ENCODE measurements at regions not wholly inside any gene's neighbourhood (a gene's known extent, or its start where the extent isn't known, plus 50 kb on each side); places are given as distances from the start of the nearest gene placed in this dataset.

DNA sequence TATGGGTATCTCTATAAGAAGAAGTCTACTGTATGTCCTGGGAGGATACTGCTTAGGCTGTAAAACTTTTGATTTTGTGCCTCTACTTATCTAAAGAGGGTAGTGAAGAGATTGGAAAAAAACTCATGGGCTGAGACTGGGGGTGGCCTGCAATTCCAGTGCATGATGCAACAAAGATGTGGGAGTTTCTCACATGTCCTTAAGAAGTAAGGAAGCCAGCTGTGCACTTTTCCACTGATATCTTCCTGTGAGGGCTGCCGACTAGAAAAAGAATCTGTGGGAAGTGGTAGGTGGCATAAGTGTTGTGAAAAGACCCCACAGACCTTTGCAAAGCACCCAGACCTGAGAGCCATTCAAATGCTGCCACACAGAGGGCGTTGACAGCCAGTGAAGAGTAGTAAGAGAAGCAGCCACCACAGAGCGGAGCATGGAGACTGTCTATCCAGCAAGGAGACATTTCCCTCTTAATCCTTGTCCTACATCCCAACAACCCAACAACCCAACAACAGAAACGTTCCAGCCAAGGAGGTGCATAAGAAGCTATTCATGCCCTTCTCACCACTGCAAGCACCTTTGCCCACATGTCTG is 65.1 kb downstream of the PFDN4 start:
- no peak for DNase-seq (ENCODE audit: low spot score)

DNA sequence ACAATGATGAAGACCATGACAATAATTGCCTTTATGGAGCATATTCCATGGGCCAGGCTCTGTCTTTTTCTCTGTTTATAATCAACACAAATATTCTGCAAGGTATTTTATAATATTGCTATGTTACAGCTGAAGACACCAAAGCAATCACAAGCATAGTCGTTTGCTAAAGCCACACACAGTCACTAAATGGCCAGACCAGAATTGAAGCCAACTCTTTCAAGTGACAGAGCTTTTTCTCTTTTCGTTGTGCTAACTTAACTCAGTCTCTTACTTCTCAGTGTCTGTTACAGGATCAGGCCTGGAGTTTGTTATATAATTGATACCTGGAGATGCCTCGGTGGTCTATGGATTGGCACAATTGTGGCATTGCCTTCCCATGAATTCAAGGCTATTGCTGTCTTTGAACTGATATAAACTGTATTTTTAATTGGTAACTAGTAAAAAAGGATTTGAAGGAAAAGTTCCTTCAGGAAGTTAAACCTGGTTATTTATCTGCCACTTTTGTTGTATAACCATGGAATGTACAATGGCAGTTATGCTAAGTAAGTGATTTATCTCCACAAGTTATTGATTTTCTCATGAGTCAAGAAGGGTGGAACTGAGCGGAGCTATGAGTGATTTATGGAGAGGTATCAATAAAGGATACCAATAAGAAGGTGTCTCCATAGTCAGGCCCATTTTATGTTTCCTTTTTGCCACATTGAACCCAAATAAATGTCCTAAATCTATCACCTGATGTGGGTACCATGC is 67.6 kb downstream of the PFDN4 start:
- no peak for DNase-seq (ENCODE audit: low spot score)

DNA sequence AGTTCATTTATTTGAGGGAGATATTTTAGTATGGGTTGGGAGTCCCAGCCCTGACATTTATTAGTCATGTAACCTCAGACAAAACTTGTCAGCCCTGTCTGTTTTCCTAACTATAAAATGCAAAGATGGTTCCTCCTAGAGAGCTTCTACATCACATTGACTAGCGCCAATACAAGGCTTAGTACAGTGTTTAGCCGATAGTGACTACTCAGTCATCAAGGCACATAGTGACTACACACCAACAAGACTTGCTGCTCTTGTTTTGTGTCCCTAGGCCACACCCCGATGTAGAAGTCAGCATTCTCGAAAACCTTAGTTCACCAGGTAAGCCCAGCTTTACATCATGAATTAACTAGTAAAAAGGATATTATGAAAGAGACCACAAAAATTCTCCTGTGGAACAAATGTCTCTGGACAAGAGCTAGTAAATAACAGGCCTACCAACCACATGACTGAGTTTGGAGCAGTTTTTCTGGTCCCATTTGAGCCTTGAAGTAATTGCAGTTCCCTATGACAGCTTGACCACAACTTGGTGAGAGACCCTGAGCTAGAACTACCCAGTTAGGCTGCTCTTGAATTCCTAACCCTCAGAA is 68.8 kb downstream of the PFDN4 start:
- DNase-seq (ENCODE audit: low spot score): no peak

DNA sequence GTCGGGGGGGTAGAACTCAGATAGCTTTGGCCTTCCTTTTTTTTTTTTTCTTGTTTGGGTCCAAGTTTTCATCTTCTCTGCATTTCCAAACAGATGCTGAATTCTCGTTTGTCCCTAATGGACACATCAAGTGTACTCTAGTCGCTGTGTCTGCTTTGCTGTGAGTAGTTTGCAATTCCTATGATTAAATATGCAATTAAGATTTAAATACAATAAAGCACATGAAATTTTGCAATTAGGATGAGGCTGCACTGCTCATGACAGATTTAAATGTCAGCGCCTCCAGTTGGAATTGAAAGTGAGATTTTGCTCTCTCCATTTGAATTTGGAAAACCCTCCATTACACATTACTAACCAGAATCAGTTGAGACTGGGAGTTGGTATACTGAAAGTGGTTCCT is 70.4 kb downstream of the PFDN4 start:
- no peak for DNase-seq (ENCODE audit: low spot score)

DNA sequence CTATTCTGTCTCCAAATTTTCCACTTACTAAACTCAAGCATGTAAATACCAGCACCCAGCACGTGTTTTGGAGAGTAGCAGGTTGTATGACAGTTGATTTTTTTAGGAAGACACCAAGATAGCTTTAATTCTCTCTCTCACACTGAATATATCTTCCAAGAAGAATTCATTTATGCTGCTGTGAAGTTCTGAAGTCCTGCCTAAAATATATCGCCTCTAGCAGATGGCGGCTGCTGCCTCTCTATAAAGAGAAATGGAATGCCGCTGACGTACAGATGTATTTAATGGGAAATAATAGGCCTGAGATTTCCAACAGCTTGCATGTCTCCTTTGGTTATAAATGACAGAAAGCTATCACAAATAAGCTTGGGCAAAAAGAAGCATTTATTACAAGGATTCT is 74.7 kb downstream of the PFDN4 start:
- no peak for DNase-seq (ENCODE audit: low spot score)

DNA sequence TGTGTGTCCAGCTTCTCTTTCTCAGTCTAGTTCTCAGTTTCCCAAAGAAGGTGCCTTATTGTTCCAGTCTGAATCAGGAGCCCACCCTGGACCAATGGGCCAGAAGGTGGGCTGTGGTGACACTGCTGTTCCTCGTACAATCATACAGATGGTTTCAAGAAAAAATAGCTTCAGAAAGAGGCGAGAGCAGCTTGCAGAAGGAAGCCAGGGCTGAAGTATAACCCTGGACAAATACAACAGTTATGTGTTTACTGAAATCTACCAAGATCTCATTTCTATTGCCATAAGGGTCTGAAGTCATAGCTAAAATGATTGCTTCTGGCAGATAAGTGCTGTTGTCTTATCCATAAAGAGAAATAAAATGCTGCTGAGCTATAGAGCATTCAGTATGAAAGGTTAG is 75.4 kb downstream of the PFDN4 start:
- no peak for DNase-seq (ENCODE audit: low spot score)

DNA sequence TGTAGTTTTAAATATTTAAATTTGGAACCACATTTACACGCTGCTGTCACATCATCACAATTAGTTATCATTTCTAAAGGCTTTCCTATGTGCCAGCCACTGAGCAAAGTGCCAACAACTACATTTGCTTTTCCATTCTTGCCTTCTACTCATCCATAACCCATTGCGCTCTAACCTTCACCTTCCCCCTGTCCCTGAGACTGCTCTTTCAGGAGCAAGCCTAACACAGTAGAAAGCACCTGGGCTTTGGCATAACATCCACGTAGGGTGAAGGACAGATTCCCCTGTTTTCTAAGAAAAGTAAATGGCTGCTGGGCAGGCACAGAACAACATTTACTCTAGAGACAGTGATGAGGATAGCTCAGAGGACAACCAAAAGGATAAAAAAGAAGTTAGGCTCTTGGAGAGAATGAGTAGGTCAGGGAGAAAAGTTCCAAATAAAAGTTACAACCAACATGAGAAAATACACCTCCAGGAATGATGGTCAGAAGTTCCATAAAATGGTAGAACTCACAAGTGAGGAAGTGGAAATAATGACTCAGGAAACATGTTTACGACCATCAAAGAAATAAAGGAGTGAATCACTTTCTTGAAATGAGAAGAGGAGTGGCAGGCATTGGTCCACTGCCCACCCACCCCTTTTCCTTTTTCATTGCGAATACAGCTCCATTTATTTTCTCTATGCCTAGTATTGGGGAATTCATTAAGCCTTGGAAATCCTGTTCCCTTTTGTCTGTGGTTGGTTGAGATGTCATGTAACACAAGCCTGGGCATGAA is 77.2 kb downstream of the PFDN4 start:
- DNase-seq (ENCODE audit: low spot score): no peak

DNA sequence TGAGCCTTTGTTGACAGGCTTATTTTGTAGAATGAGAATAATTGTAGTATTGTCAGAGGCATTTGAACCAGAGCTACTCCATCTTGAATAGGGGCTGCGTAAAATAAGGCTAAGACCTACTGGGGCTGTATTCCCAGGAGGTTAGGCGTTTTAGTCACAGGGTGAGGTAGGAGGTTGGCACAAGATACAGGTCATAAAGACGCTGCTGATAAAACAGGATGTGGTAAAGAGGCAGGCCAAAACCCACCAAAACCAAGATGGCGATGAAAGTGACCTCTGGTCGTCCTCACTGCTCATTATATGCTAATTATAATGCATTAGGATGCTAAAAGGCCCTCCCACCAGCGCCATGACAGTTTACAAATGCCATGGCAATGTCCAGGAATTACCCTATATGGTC is 82.7 kb downstream of the PFDN4 start:
- no peak for DNase-seq (ENCODE audit: low spot score)

DNA sequence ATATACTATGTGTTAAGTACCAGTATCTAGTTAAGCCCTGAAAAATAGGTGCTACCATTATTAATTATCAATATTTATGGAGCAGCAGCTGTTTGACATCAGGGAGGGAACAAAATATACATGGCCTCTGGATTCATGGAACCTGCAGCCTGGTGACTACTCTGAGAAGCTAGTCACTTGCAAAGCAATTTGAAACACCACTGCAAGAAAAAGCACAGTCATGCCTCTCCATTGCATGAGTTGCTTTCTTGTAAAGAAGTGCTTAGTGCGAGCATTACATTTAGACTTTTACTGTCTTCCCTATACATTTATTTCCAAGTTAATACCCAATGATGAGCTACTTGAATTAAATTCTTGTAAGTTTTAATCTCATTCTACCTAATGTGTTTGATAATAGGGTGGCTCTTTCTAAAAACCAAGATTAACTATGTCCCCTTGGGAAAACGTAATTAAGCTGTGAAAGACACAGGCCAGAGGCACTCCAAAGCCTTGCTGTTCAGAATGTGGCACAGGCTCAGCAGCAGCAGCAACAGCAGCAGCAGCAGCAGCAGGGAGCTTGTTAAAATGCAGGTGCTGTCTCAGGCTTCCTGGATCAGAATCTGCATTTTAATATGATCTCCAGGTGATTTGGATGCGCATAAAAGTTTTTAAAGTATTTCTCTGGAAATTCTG is 83.6 kb downstream of the PFDN4 start:
- DNase-seq (ENCODE audit: low spot score): no peak

DNA sequence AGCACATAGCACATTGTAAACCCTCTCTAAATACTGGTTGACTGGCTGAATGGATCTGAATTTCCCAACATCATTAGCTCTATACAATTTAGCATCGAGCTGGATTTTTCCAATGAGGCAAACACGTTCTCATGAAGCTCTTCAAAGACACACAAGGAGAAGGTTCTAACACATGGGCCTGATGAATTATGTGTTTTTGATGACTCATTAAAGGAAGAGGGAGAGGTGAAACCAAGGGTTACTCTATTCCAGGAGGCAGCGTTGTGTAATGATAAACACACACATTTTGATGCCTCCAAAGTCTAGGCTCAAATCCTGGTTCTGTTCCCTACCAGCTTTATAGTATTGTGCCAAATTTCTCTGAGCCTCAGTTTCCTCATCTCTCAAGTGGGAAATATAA is 84.3 kb downstream of the PFDN4 start:
- DNase-seq (ENCODE audit: low spot score): no peak

DNA sequence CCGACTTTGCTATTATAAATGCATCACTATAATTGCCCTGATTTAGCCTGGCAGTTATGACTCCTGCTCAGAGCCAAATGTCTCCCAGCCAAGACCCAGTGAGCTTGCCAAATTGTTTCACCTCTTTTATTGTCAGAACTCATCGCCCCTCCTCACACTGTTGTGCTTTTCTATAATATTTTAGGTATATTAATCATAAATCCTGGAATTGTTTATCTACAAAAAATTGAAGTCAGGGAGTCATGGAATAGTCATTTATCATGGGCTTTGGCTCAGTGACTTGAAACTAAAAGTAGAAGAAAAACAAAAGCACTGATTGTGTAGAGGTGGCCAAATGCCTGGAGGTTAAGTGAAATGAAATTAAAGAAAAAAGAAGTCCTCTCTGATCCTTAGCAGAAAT is 85.6 kb downstream of the PFDN4 start:
- peak; percentile 5 for DNase-seq (ENCODE audit: low spot score)

DNA sequence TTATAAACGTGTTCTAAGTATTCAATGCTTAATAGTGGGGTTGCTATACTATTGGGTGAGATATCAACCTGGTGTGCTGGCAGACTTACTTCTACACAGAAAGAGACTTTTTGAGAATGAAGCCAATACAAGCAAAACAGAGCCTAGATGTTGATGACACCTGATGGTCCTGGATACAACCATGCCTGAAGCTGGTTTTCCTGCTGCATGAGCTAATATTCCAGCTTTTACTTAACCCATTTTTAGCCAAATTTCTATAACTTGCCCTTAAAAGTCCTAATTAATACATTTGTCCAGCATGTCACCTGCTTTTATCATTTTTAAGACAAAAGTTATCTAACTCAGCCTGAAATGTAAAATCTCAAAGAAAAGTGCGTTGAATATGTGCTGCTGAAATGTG is 86.2 kb downstream of the PFDN4 start:
- DNase-seq (ENCODE audit: low spot score): no peak

DNA sequence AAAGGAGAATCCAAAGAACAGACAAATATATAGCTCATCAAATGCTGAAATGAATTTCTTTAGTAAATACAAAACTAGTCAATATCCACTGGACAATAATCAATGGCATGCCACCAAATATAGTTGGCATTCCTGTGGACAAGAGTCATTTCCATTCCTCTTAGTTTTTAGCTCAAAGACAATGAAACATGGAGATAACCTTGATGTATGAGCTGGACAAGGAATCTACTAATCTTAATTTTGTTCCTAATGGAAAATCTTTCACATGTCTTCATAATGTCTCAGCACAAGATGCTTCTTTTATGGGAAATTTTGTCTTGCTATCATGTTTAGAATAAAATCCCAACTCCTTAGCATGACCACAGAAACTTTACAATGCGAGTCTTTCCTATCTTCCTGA is 87.8 kb downstream of the PFDN4 start:
- no peak for DNase-seq (ENCODE audit: low spot score)

DNA sequence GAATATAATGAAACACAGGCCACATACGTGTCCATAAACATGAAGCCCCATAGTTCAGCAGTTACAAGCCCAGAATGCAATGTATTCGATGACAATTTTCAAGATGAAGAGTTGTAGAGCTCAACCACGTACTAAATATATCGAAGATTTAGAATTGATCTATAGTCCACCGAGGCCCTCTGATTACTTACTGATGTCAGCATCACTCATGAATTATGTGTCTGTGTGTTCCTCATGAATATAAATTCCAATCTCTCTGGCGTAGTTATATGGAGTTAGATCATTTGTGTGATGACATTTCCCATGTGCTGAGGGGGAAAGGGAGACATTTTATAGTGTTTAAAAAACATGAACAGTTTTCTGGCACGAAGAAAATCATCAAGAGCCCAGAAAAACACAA is 97.5 kb downstream of the PFDN4 start:
- no peak for DNase-seq (ENCODE audit: low spot score)

DNA sequence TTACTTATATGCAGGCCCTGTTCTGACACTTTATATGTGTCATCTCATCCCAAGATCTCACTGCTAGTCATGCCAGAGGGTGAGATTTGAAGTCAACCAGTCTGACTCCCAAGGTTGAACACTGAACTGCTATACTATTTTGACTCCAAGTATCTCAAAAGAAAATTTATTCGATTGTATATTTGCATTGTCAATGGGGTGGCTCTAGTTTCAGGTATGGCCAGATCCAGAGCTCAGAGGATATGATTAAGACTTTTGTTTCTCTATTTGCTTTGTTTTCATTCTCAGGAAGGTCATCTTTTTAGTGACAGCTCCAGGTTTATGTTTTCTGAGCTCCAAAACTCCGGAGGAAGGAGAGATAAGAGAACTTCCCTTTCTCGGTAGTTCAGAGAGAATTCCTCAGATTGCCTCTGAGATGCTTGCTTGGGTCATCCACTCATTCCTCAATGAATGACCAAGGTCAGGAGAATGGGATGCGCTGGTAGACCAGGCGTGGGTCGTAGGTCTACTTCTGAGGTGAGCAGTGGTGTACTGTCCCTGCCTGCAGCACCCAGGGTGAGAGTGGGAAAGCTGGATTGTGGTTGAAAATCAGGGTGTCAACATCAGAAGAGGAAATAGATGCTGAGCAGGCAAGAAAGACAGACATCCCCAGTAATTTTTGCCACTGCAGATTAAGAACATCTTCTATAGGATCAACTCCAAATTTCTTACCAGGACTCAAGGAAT is 99.3 kb downstream of the PFDN4 start:
- no peak for DNase-seq (ENCODE audit: low spot score)

DNA sequence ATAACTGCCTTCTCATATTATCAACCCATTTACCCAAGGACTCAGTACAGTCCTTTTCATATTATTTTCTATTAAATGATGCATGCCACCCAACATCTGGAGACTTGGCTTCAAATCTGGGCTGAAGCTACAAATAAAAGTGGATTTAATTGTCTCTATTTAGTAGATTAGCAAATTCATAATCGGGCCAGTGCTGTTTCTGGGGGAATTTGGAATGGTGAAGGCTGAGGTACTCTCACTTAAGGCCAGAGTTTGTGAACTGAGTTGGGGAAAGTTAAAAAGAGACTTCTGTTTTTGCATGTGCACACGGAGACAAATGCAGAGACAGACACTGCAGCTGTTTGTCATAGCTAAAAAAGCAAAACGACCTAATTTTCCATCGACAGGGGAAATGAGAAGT is 100.9 kb downstream of the PFDN4 start:
- DNase-seq (ENCODE audit: low spot score): no peak

DNA sequence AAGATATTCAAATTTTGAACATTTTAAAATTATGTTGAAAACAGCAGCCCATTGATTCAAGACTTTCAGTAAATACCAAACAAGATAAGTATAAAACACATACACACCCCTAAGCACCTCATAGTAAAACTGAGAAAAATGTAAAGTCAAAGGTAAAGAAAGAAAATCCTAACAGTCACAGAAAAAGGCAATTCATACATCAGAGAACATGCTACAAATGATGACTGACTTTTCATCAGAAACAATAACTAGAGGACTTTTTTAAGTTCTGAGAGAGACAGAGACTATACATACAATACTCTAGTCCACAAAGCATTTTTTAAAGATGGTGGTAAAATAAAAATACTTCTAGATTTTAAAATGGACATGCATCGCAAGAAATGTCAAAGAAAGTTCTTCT is 111.0 kb downstream of the PFDN4 start:
- no peak for DNase-seq (ENCODE audit: low spot score)

DNA sequence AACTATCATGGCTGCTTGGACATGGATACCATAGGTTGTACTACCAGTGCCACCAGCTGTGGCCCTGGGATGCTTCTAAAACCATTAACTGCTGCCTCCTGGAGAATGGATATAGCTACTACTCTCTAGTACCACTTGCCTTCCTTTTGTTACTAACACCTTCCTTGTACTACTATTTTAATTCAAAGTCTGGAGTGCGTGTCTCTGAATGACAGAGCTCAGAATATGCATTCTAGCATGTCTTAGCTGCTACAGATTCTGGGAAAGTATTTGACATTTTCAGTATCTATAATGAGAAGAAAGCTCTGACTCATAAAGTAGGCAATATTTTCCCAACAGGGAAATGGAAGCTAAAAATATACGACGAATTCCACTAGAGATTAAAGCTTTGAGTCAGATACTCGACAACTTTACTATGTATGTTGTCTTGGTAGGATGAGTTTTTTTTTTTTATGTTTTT is 112.3 kb downstream of the PFDN4 start:
- no peak for DNase-seq (ENCODE audit: low spot score)

DNA sequence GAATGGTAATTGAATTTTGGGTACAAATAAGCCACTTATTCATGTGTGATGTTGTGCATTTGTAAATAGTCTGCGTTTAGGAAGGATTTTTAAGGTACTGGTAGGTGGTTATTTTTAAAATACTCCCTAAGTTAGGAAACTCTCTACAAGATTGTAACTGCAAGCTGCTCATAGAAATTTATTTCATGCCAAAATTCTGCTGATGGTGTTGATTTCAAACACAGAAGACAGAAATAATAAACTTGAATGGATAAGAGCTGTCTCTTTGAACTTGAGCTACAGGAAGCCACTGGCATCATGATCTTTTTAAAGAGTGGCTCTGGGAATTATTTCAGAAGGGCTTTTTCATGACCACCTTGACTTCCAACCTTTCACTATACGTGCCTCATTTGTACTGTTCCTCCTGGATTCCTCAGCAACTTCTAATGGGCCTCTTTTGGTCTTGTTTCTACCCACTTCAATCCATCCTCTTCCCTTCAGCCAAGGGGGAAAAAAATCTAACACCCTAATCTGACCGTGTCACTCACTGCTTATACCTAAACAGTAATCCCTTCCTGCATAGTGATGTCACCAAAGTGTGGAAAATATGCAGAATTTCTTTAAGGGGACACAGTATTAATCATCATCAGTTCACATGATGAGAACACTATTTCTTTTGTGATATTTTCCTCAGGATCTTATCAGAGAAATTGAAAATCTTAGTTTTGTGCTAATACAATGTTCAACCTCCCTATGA is 113.6 kb downstream of the PFDN4 start:
- DNase-seq (ENCODE audit: low spot score): no peak

DNA sequence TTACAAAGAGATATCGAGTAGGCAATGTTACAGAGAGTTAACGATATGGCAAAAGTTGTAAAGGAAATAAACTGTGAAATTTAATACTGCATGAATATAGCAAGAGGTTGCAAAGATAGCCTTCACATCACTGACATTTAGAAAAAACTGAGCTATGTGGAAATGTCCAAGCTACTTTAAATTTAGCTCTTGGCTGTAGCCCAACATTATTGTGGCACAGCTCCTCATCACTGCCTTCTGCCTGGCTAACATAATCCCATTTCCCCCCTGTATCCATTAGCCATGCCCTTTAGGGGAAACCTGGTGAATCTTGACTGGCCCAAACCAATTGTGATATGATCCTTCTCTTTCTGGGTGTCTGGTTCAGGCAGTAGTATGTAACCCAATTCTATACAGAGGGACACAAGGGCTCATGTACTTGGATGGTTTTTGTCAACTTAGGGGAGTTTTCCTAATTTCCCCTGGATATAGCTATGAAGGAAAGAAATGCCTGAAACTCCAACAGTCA is 115.4 kb downstream of the PFDN4 start:
- no peak for DNase-seq (ENCODE audit: low spot score)

DNA sequence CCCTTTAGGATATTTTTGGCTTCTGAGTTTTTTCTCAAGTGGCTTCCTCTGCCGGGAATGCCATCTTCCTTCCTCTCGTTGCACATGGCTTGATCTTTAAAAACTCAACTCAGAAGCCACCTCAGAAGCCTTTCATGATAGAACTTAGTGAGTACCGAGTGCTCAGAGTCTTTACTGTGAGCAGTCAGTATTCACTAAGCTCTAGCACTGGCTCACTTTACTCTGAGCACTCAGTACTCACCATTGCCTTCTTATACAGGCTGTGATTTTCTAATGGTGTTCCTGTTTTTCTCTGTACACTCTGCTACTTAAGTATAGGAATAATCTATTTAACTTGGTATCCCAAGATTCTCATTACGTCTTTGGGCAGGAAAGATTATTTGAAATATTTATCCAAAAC is 116.2 kb downstream of the PFDN4 start:
- no peak for DNase-seq (ENCODE audit: low spot score)
